Upper lobe of right lung (tissue), 1 donor: ENCODE measurements at regions not wholly inside any gene's neighbourhood (a gene's known extent, or its start where the extent isn't known, plus 50 kb on each side); places are given as distances from the start of the nearest gene placed in this dataset.

Experiments
- ATAC-seq: fragments of 200-7000 bp; cut with Tn5 transposase; one replicate; pipeline ENCODE4 v1.9.1; 2020; ENCODE audit warnings: mild to moderate bottlenecking, moderate library complexity
- DNase-seq: peaks from one replicate; pipeline ENCODE4 v3.0.0-alpha.2; 2020
- H3K27ac ChIP-seq: fragments of 200-600 bp; one replicate; pipeline ENCODE4 v1.8.0; 2022
- H3K27me3 ChIP-seq: fragments of 200-600 bp; one replicate; pipeline ENCODE4 v1.8.0; 2022; ENCODE audit warnings: mild to moderate bottlenecking
- H3K36me3 ChIP-seq: fragments of 200-600 bp; one replicate; pipeline ENCODE4 v1.8.0; 2022
- H3K4me1 ChIP-seq: fragments of 200-600 bp; one replicate; pipeline ENCODE4 v1.8.0; 2022
- H3K4me3 ChIP-seq: fragments of 200-600 bp; one replicate; pipeline ENCODE4 v1.8.0; 2022; ENCODE audit warnings: mild to moderate bottlenecking
- H3K9me3 ChIP-seq: fragments of 200-600 bp; one replicate; pipeline ENCODE4 v1.8.0; 2022
- CTCF ChIP-seq: fragments of 200-600 bp; IDR thresholded peaks from one replicate; pipeline ENCODE4 v1.8.0; 2022; ENCODE audit warnings: antibody characterized with exemption
- intact Hi-C: fragments of 100-400 bp; cut with DNase I; formaldehyde crosslinking; loops from one replicate; pipeline ENCODE4 v1.11.0; 2022
- donor health status: DM: no; HTN: yes; CAD: no; lungs with severe emphysema.

- H3K27me3 ChIP-seq = no peaks in the 10 kb centered on the region
These were observed 272.3 kb downstream of the RAD51AP2 start for GRCh38 chr2:17245906-17246305.

GRCh38 chr2:17242813-17243485 is 275.3 kb downstream of the RAD51AP2 start:
- Histone ChIP-seq H3K27ac (no peak overlapping the region), H3K27me3 (no peaks in the 10 kb centered on the region), H3K36me3 (no peaks in the 10 kb centered on the region), H3K4me3 (no peak overlapping the region), H3K4me1 (no peaks in the 10 kb centered on the region), H3K9me3 (no peaks in the 10 kb centered on the region)
- no peak for DNase-seq
- intact Hi-C loops = no loop called here
- no peak for ATAC-seq
- no peak for TF ChIP-seq CTCF

More at GRCh38 chr2:17245906-17246305, 272.3 kb downstream of the RAD51AP2 start:
- DNase-seq (no peak), ATAC-seq (no peak)
- TF ChIP-seq CTCF = no peak
- Histone ChIP-seq H3K36me3 (no peaks in the 10 kb centered on the region), H3K27ac (no peak overlapping the region), H3K4me1 (no peaks in the 10 kb centered on the region), H3K4me3 (no peak overlapping the region), H3K9me3 (no peaks in the 10 kb centered on the region)
- intact Hi-C loops = no loop called here

- no peaks in the 10 kb centered on the region for H3K9me3 ChIP-seq
- ATAC-seq (no peak), DNase-seq (no peak)
- H3K36me3 ChIP-seq = no peaks in the 10 kb centered on the region
- no peaks in the 10 kb centered on the region for H3K4me1 ChIP-seq
- H3K27ac ChIP-seq = no peak overlapping the region
- intact Hi-C loops = no loop called here
- H3K27me3 ChIP-seq = no peaks in the 10 kb centered on the region
- no peak for TF ChIP-seq CTCF
- H3K4me3 ChIP-seq = no peak overlapping the region
These were observed 278.7 kb downstream of the RAD51AP2 start for GRCh38 chr2:17239550-17239949.

GRCh38 chr2:17235167-17235566 is 283.1 kb downstream of the RAD51AP2 start:
- ATAC-seq = no peak

GRCh38 chr2:17232776-17233556 is 285.3 kb downstream of the RAD51AP2 start:
- no peak overlapping the region for H3K27ac ChIP-seq
- no peaks in the 10 kb centered on the region for H3K9me3 ChIP-seq
- H3K4me1 ChIP-seq = no peaks in the 10 kb centered on the region
- no peak for ATAC-seq
- no peak overlapping the region for H3K4me3 ChIP-seq
- no peak for DNase-seq
- intact Hi-C loops = no loop called here
- H3K27me3 ChIP-seq = no peaks in the 10 kb centered on the region
- no peak for TF ChIP-seq CTCF
- no peaks in the 10 kb centered on the region for H3K36me3 ChIP-seq

More at GRCh38 chr2:17235167-17235566, 283.1 kb downstream of the RAD51AP2 start:
- intact Hi-C loops = no loop called here
- Histone ChIP-seq H3K4me3 (no peak overlapping the region), H3K27ac (no peak overlapping the region), H3K4me1 (no peaks in the 10 kb centered on the region), H3K27me3 (no peaks in the 10 kb centered on the region), H3K9me3 (no peaks in the 10 kb centered on the region), H3K36me3 (no peaks in the 10 kb centered on the region)
- DNase-seq = no peak
- no peak for TF ChIP-seq CTCF
